H4 (cell line): ENCODE measurements at regions not wholly inside any gene's neighbourhood (a gene's known extent, or its start where the extent isn't known, plus 50 kb on each side); places are given as distances from the start of the nearest gene placed in this dataset.

ENCODE experiments used
- DNase-seq: peaks from one replicate; pipeline ENCODE4 v3.0.0-alpha.2; 2015; ENCODE audit warnings: low spot score

GRCh38 chr4:126038502-126039144 is 723.9 kb downstream of the FAT4 start:
- no peak for DNase-seq

GRCh38 chr4:126046081-126046614 is 731.4 kb downstream of the FAT4 start:
- no peak for DNase-seq

- no peak for DNase-seq
These were observed 732.4 kb downstream of the FAT4 start for GRCh38 chr4:126047114-126047513.

DNA sequence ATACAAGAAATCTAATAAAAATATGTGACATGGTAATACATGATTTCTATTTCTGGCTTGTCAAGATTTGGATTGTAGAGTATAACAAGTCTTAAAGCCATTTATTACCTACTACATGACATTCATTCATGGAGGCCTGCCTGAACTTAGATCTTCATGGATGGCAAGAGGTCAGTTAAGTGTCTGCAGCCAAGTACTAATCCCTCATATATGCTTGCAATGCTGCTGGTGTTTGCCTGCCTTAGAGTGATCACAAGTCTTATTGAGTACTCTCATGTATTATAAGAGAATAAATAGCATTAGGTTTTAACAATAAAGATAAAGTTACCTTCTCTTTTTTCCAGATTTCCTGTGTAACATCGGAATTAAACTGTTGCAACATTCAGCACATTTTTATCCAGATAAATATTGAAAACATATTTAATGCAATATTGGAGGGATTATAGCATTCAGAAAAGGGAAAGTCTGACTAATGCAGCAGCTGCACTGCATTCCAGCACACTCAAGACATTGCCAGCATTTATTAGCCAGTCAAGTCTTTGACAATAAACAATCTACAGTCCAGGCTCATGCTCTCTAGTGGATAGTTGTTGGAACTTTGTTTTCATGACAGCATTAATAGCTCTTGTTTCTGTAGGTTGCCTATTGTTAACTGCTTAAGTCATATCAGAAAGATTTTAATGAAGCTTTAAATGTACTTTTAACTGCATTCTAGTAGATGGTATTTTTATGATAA is 737.1 kb downstream of the FAT4 start:
- peak; percentile 31 for DNase-seq

GRCh38 chr4:126056116-126056650 is 741.4 kb downstream of the FAT4 start:
- no peak for DNase-seq

DNA sequence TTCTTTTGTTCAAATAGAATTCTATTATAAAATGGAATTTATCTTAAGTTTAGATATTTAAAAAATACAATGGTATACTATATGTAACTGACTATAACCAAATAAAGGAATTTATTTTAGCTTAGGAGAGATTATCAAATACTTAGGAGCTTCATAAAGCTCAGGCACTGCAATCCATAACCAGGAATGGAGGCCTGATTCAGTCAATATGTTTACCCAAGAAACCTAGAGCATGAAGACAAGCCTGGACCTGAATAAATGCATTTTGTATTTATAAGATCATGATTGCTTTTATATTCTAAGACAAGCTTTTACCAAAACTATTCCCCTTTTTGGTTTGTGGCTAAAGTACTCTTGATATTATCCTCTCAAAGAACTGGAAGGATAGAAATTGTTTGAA is 742.6 kb downstream of the FAT4 start:
- no peak for DNase-seq

- no peak for DNase-seq
These were observed 743.8 kb downstream of the FAT4 start for GRCh38 chr4:126058596-126058995.

DNA sequence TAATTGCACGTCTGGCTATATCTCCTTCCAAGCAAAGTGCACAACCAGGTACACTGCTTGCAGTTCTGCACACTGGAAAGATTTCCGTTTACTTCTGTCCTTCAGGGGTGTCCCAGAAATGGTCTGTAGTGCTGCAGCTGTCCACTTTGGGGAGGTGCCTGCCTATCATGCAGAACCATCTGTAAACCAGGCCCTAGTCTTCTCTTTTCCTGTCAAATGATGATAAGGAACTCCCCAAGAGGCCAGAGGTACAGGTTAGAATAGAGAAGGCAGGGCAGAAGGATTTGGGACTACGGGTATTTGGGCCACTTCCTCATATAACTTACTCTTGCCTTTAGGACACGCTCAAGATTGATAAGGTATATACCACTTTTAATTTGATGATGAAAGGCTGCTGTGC is 746.9 kb downstream of the FAT4 start:
- DNase-seq, result no peak

GRCh38 chr4:126065016-126065415 is 750.3 kb downstream of the FAT4 start:
- DNase-seq, result no peak

- DNase-seq, result peak; percentile 83
These were observed 756.9 kb downstream of the FAT4 start for GRCh38 chr4:126071346-126072333.

DNA sequence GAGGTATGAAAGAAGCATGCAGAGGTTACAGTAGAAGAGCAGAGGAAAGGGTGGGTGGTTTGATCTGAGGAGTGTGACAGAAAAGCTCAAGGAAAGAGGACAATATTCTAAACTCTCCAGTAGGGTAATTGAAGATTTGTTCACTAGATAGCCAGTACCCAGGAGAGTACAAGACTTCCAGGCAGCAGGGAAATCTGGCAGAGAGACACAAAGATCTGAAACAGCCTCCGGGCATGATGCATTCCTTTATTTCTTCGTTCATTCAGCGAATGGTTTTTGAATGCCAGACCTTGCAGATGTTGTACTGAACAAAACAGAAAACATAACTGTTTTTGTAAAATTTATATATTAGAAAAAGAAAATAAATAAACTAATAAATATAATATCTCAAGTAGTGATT is 766.6 kb downstream of the FAT4 start:
- DNase-seq, result no peak

GRCh38 chr4:126086041-126086440 is 771.3 kb downstream of the FAT4 start:
- no peak for DNase-seq

DNA sequence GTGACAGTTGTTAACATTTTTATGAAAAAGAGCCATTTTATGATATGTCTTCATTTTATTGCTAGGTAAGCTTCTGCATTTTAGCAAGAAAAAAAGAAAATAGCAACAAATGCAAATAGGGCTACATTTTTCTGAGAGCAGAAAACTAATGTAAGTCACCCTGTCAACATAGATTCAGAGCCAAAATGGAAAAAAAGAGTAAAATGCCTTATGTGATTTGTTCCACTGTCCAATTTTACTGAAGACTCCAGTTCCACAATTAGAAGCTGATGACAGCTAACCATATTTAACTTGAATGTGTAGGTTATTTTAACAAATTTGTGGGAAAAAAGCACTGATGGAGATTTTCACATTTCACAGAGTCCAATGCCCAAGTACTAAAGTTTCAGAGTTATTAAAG is 772.3 kb downstream of the FAT4 start:
- no peak for DNase-seq

DNA sequence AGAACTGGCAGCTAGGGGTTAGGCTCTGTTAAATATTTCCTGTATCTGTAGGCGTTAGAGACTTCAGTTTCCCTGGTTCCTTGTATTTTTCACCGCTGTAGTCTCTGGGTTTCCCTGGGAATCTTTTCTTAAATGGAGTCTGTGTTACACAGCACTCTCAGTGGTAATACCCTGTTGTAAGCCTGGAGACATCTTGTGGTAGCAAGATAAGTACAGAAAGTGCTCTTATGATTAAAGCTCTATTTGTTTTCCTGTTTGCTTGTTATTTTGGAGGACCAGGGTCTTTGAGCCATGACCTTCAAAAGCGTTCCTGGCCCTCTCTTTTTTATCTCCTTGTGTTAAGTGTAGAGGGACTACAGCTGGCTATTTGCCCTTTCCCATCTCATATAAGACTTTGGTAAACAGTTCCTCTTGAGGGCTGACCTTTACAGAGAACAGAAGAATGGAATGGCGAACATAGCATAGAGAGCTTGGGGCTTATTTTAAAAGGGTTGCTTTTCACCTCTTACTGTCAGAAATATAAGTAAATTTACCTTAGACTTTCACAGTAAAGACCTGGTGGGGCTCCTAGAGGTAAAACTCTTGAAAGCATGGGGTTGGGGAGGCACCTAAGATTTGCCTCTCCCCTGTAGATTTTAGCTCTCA is 782.5 kb downstream of the FAT4 start:
- DNase-seq, result no peak

DNA sequence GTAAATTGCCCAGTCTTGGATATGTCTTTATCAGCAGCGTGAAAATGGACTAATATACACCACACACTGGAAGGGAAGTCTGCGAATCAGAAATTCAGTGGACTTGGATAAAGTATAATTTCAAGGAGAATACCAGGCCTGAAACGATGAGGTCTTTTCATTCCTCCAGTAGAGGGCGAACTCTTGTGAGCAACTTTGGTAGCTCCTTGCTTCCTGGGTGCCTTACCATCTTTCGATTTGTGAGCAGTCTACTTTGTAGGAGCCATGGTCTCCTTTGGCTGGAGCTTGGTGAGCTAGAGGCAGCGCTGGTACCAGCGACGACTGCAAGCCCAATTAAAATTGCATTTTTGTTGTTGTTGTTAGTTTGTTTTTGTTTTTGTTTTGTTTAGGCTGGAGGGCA is 791.9 kb downstream of the FAT4 start:
- DNase-seq, result peak; percentile 12

- DNase-seq, result no peak
These were observed 795.1 kb downstream of the FAT4 start for GRCh38 chr4:126109836-126110235.

DNA sequence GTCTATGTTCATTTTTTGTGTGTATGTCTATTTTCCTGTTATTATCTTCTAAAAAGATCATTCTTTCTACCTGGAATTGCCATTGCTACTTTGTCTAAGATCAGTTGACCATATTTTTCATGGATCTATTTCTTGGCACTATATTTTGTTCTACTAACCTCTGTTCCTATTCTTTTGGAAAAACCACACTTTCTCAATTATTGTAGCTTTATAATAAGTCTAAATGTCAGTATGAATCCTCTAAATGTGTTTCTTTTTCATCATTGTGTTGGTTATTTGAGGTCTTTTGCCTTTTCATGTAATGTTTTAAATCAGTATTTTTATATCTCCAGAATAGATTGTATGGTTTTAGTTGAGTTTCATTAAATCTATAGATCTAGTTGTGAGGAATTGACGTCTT is 798.3 kb downstream of the FAT4 start:
- DNase-seq, result no peak

- DNase-seq, result no peak
These were observed 809.0 kb downstream of the FAT4 start for GRCh38 chr4:126123611-126124325.

- no peak for DNase-seq
These were observed 810.1 kb downstream of the FAT4 start for GRCh38 chr4:126124818-126125217.

- DNase-seq, result no peak
These were observed 815.5 kb downstream of the FAT4 start for GRCh38 chr4:126130215-126130614.
